GM23338 (cell line): ENCODE measurements at regions not wholly inside any gene's neighbourhood (a gene's known extent, or its start where the extent isn't known, plus 50 kb on each side); places are given as distances from the start of the nearest gene placed in this dataset.

Source experiments
- CREB1 ChIP-seq: fragments of 250-450 bp; sonication (Bioruptor Pico); IDR thresholded peaks from 2 replicates; pipeline ENCODE4 v1.5.0; 2020; ENCODE audit warnings: low read depth, mild to moderate bottlenecking, moderate library complexity
- EZH2 ChIP-seq: fragments of 200-600 bp; sonication (generic); IDR thresholded peaks from one replicate; pipeline ENCODE4 v1.8.0; 2017; ENCODE audit warnings: antibody characterized with exemption, mild to moderate bottlenecking, low read depth; ENCODE audit not compliant: unreplicated experiment
- EZH2phosphoT487 ChIP-seq: fragments of 200-600 bp; sonication (generic); IDR thresholded peaks from one replicate; pipeline ENCODE4 v1.8.1; 2018; ENCODE audit warnings: antibody characterized with exemption; ENCODE audit not compliant: unreplicated experiment
- JUNB ChIP-seq: IDR thresholded peaks from one replicate; pipeline ENCODE4 v1.6.1; 2016; ENCODE audit warnings: antibody characterized with exemption; ENCODE audit not compliant: unreplicated experiment
- NANOG ChIP-seq: IDR thresholded peaks from 2 replicates; pipeline ENCODE4 v1.6.1; 2016; ENCODE audit warnings: antibody characterized with exemption, borderline replicate concordance
- STAT1 ChIP-seq: IDR thresholded peaks from one replicate; pipeline ENCODE4 v1.6.1; 2016; ENCODE audit warnings: antibody characterized with exemption; ENCODE audit not compliant: unreplicated experiment
- TF ChIP-seq, protein P1 (sequence below), 2 experiments: fragments of 200-600 bp in 1 of 2; sonication (generic) in 1 of 2; conservative IDR thresholded peaks; 2 replicates each; pipeline versions ENCODE4 v1.5.1 to v1.6.1; 2016 to 2017; ENCODE audit warnings: antibody characterized with exemption in 2 of 2, low read depth in 2 of 2, mild to moderate bottlenecking in 2 of 2, moderate library complexity in 1 of 2
- TF ChIP-seq, protein P2 (sequence below): IDR thresholded peaks from one replicate; pipeline ENCODE4 v1.6.1; 2018; ENCODE audit warnings: antibody characterized with exemption; ENCODE audit not compliant: unreplicated experiment

DNA sequence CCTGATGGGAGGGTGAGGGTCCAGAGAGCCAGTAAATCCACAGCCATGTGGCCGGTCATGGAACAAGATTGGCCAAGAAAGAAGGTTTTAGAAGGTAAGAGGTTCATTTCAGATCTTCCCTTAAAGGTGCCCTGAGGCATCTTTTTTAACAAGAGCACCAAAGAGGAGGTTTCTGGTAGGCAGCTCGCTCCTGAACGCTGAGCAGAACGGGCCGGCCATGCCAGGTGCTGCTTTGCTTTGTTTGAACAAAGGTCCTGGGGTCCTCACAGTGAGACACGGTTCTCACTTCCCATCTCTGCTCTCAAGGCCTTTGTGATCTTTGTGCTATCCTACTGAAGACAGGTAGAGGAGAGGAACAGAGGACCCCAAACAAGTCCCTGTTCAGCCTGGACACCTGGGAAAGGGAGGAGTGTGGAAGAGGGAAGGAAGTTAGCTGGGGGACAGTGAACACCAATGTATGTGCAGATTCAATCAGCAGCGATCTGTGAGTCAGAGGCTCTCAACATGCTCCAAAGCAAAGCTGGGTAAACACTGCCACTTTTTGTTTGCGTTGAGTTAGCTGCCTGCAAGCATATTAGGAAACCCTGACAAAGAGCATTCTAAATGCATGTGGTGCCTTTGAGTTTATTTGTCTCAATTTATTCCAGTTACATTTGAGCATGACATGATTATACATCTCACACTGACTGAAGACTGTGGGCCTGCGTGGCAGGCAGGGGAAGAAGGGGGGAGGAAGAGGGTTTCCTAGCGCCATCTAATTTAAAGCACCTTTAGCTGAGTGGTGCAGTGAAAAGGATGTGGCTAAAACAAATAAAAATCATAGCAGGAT is 102.4 kb downstream of the ASB1 start:
- TF ChIP-seq, protein P1, sequence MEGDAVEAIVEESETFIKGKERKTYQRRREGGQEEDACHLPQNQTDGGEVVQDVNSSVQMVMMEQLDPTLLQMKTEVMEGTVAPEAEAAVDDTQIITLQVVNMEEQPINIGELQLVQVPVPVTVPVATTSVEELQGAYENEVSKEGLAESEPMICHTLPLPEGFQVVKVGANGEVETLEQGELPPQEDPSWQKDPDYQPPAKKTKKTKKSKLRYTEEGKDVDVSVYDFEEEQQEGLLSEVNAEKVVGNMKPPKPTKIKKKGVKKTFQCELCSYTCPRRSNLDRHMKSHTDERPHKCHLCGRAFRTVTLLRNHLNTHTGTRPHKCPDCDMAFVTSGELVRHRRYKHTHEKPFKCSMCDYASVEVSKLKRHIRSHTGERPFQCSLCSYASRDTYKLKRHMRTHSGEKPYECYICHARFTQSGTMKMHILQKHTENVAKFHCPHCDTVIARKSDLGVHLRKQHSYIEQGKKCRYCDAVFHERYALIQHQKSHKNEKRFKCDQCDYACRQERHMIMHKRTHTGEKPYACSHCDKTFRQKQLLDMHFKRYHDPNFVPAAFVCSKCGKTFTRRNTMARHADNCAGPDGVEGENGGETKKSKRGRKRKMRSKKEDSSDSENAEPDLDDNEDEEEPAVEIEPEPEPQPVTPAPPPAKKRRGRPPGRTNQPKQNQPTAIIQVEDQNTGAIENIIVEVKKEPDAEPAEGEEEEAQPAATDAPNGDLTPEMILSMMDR (conservative IDR thresholded peaks at IDR 0.05; ENCODE audit: low read depth in 2 of 2), result no peak
- TF ChIP-seq NANOG (no peak), CREB1 (no peak), JUNB (no peak), STAT1 (no peak), EZH2 (no peak), EZH2phosphoT487 (no peak)
- TF ChIP-seq, protein P2, sequence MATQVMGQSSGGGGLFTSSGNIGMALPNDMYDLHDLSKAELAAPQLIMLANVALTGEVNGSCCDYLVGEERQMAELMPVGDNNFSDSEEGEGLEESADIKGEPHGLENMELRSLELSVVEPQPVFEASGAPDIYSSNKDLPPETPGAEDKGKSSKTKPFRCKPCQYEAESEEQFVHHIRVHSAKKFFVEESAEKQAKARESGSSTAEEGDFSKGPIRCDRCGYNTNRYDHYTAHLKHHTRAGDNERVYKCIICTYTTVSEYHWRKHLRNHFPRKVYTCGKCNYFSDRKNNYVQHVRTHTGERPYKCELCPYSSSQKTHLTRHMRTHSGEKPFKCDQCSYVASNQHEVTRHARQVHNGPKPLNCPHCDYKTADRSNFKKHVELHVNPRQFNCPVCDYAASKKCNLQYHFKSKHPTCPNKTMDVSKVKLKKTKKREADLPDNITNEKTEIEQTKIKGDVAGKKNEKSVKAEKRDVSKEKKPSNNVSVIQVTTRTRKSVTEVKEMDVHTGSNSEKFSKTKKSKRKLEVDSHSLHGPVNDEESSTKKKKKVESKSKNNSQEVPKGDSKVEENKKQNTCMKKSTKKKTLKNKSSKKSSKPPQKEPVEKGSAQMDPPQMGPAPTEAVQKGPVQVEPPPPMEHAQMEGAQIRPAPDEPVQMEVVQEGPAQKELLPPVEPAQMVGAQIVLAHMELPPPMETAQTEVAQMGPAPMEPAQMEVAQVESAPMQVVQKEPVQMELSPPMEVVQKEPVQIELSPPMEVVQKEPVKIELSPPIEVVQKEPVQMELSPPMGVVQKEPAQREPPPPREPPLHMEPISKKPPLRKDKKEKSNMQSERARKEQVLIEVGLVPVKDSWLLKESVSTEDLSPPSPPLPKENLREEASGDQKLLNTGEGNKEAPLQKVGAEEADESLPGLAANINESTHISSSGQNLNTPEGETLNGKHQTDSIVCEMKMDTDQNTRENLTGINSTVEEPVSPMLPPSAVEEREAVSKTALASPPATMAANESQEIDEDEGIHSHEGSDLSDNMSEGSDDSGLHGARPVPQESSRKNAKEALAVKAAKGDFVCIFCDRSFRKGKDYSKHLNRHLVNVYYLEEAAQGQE, result no peak
